ENCODE measurements at regions not wholly inside any gene's neighbourhood (a gene's known extent, or its start where the extent isn't known, plus 50 kb on each side); places are given as distances from the start of the nearest gene placed in this dataset.

GRCh38 chrX:130994671-130995070 is 63.5 kb upstream of the ARHGAP36 start:
- TF ChIP-seq EZH2phosphoT487 (IDR thresholded peaks at IDR 0.05; ENCODE audit: borderline replicate concordance, low read length) = no peak
- peak; percentile 60 for TF ChIP-seq CTCF (IDR thresholded peaks at IDR 0.05; ENCODE audit: low read depth, low read length, poor library complexity, severe bottlenecking)

Measured in DOHH2 (cell line).